ENCODE measurements at regions not wholly inside any gene's neighbourhood (a gene's known extent, or its start where the extent isn't known, plus 50 kb on each side); places are given as distances from the start of the nearest gene placed in this dataset.

DNA sequence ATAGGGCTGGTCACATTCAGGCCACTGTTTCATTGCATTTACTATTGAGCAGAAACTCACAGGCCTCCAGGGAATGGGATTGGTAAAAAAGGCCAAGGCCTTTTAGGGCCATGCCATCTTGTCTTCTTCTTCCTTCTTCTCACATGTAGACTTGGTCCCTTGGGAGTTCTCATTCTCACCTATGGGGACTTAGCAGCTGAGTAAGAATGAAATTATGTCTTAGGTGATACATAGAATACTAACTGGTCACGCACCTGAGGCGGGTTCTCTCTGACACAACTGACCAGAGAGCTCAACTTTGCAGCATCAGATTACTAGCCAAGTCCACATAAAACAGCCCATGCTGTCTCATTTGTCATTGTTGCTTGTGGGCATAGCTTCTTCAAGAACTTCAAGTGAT, 641.8 kb downstream of the EFNA5 start:
- Histone ChIP-seq H2AFZ (replicated peaks; ENCODE audit: low read length, poor library complexity) (no peak overlapping the region), H2AK5ac (ENCODE audit: low read depth, low read length) (no peak overlapping the region), H4K20me1 (ENCODE audit: insufficient read depth, low read length) (no peaks in the 10 kb centered on the region), H3K4me2 (ENCODE audit: low read depth, low read length) (no peak overlapping the region), H3K4me3 (ENCODE audit: insufficient read depth, low read depth, low read length) (no peak overlapping the region), H3K23ac (ENCODE audit: low read depth, low read length) (no peak overlapping the region), H2BK20ac (ENCODE audit: low read depth, low read length) (no peak overlapping the region), H4K5ac (ENCODE audit: low read depth, low read length) (no peak overlapping the region), H3K56ac (ENCODE audit: extremely low read depth, insufficient read depth, low read length) (no peak overlapping the region), H2AK9ac (replicated peaks; ENCODE audit: low read depth, low read length, poor library complexity) (no peak overlapping the region), H4K91ac (ENCODE audit: insufficient read depth, low read depth, low read length) (no peak overlapping the region), H3K79me1 (ENCODE audit: low read depth in 1 of 2, low read length in 2 of 2) (no peaks in the 10 kb centered on the region), H3K4me1 (ENCODE audit: control insufficient read depth, insufficient read depth, low read length) (no peaks in the 10 kb centered on the region), H3K14ac (replicated peaks; ENCODE audit: low read depth, low read length) (no peak overlapping the region), H2BK15ac (ENCODE audit: low read depth, low read length) (no peak overlapping the region), H3K9ac (ENCODE audit: low read depth, low read length) (no peak overlapping the region), H4K8ac (ENCODE audit: low read depth in 2 of 2, low read length in 2 of 2) (no peak overlapping the region), H3K9me1 (ENCODE audit: insufficient read depth, low read length) (no peaks in the 10 kb centered on the region), H3K4ac (ENCODE audit: low read depth, low read length) (no peak overlapping the region), H3K36me3 (ENCODE audit: control insufficient read depth, insufficient read depth, low read length) (no peaks in the 10 kb centered on the region), H3K27me3 (ENCODE audit: control insufficient read depth, insufficient read depth, low read length) (no peaks in the 10 kb centered on the region; the same call in 1 of the 2 replicates), H2BK120ac (ENCODE audit: low read depth, low read length) (no peak overlapping the region), H3K9me3 (ENCODE audit: control insufficient read depth, insufficient read depth, low read length) (no peaks in the 10 kb centered on the region), H3K18ac (ENCODE audit: low read depth, low read length) (no peak overlapping the region), H2BK5ac (ENCODE audit: low read depth, low read length, poor library complexity, severe bottlenecking) (no peak overlapping the region), H3K27ac (ENCODE audit: insufficient read depth, low read length) (no peak overlapping the region)
- ATAC-seq (ENCODE audit: low read depth): no peak
- no CpG with 5 or more reads among the region's 2 CpGs for WGBS, 2 experiments (ENCODE audit: extremely low coverage in 2 of 2, insufficient read length in 1 of 2)
- ChIA-PET POLR2A (ENCODE audit: unreplicated experiment) (no interaction called here), CTCF (no interaction called here)
- TF ChIP-seq CEBPB (IDR thresholded peaks at IDR 0.05; ENCODE audit: low read depth, low read length): no peak
- no peak for TF ChIP-seq USF2 (IDR thresholded peaks at IDR 0.05; ENCODE audit: low read depth, low read length)
- TF ChIP-seq RFX5 (IDR thresholded peaks at IDR 0.05; ENCODE audit: low read depth, low read length): no peak
- no peak for TF ChIP-seq BHLHE40 (IDR thresholded peaks at IDR 0.05; ENCODE audit: low read depth, low read length)
- TF ChIP-seq RAD21 (IDR thresholded peaks at IDR 0.05; ENCODE audit: low read length): no peak
- TF ChIP-seq, protein P1, sequence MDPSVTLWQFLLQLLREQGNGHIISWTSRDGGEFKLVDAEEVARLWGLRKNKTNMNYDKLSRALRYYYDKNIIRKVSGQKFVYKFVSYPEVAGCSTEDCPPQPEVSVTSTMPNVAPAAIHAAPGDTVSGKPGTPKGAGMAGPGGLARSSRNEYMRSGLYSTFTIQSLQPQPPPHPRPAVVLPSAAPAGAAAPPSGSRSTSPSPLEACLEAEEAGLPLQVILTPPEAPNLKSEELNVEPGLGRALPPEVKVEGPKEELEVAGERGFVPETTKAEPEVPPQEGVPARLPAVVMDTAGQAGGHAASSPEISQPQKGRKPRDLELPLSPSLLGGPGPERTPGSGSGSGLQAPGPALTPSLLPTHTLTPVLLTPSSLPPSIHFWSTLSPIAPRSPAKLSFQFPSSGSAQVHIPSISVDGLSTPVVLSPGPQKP (IDR thresholded peaks at IDR 0.05; ENCODE audit: borderline replicate concordance, low read depth, low read length): no peak
- no peak for TF ChIP-seq FOS (IDR thresholded peaks at IDR 0.05; ENCODE audit: low read depth, low read length)
- BruUV-seq (replicated peaks): no TSS peak
- intact Hi-C loops (cut with micrococcal nuclease): no loop called here
- DNase-seq: no peak
- in situ Hi-C loops (cut with MboI; ENCODE audit: low sequenced_read_pairs): no loop called here
- dilution Hi-C loops (cut with HindIII; ENCODE audit: low sequenced_read_pairs, unreplicated experiment): no loop called here

All from IMR-90 (cell line).